SK-N-SH (cell line): ENCODE measurements at regions not wholly inside any gene's neighbourhood (a gene's known extent, or its start where the extent isn't known, plus 50 kb on each side); places are given as distances from the start of the nearest gene placed in this dataset.

Experiments
- CTCF ChIA-PET: fragments of 300-600, 350-600 bp; formaldehyde crosslinking; extraction: SDS; loops from one replicate; lab custom pipeline; 2021; lab: Yijun Ruan, JAX
- POLR2A ChIA-PET: fragments of 350-600 bp; sonication (Branson Sonifier 250); formaldehyde crosslinking; extraction: SDS; loops from one replicate; lab custom pipeline; 2020; ENCODE audit warnings: antibody characterized with exemption, inconsistent platforms; lab: Yijun Ruan, JAX
- DNase-seq: peaks from one replicate; pipeline ENCODE4 v3.0.0; 2012
- H2AFZ ChIP-seq: fragments of 200-600 bp; sonication (generic); 2 replicates; pipeline ENCODE4 v1.8.1; 2016; ENCODE audit warnings: antibody characterized with exemption, mild to moderate bottlenecking, low read depth
- H3F3A ChIP-seq: fragments of 200-600 bp; sonication (generic); replicated peaks from 2 replicates; pipeline ENCODE3; 2016; ENCODE audit warnings: antibody characterized with exemption, mild to moderate bottlenecking; ENCODE audit not compliant: insufficient read depth
- H3K27ac ChIP-seq, 2 experiments: fragments of 200-500 bp in 1 of 2; fragments of 200-600 bp in 1 of 2; sonication (Bioruptor generic) in 1 of 2; sonication (generic), shearing (Covaris generic) in 1 of 2; 2 replicates each; pipeline versions ENCODE4 v1.5.1 to v1.6.1; 2014 to 2016; ENCODE audit warnings: low read depth in 2 of 2, inconsistent platforms in 1 of 2, low read length in 1 of 2, mild to moderate bottlenecking in 1 of 2, mixed read lengths in 1 of 2
- H3K27me3 ChIP-seq: fragments of 200-600 bp; sonication (generic), shearing (Covaris generic); 2 replicates; pipeline ENCODE4 v1.6.1; 2016; ENCODE audit warnings: mixed run types; ENCODE audit not compliant: insufficient read depth
- H3K36me3 ChIP-seq, 2 experiments: fragments of 200-500 bp in 1 of 2; fragments of 200-600 bp in 1 of 2; sonication (Bioruptor generic) in 1 of 2; sonication (generic) in 1 of 2; replicated peaks in 1 of 2; 2 replicates each; pipeline versions ENCODE3 to v1.5.1; 2014 to 2016; ENCODE audit warnings: low read length in 1 of 2, mild to moderate bottlenecking in 1 of 2; ENCODE audit not compliant: insufficient read depth in 2 of 2, control insufficient read depth in 1 of 2
- H3K4me1 ChIP-seq, 2 experiments: fragments of 200-500 bp in 1 of 2; fragments of 200-600 bp in 1 of 2; sonication (Bioruptor generic) in 1 of 2; sonication (generic), shearing (Covaris generic) in 1 of 2; 2 replicates each; pipeline versions ENCODE4 v1.5.1 to v1.6.1; 2014 to 2016; ENCODE audit warnings: low read depth in 1 of 2, low read length in 1 of 2, mixed run types in 1 of 2; ENCODE audit not compliant: insufficient read depth in 2 of 2, control insufficient read depth in 1 of 2
- H3K4me2 ChIP-seq: fragments of 200-600 bp; sonication (generic), shearing (Covaris generic); 2 replicates; pipeline ENCODE4 v1.6.1; 2017; ENCODE audit warnings: mixed run types
- H3K4me3 ChIP-seq, 2 experiments: fragments of 200-500 bp in 1 of 2; fragments of 200-600 bp in 1 of 2; sonication (Bioruptor generic) in 1 of 2; sonication (generic), shearing (Covaris generic) in 1 of 2; 2 replicates each; pipeline versions ENCODE4 v1.5.1 to v1.8.1; 2014 to 2016; ENCODE audit warnings: low read depth in 2 of 2, inconsistent platforms in 1 of 2, low read length in 1 of 2, mild to moderate bottlenecking in 1 of 2, mixed read lengths in 1 of 2, moderate library complexity in 1 of 2
- H3K79me2 ChIP-seq: fragments of 200-600 bp; sonication (generic); 2 replicates; pipeline ENCODE4 v1.8.1; 2017; ENCODE audit warnings: mild to moderate bottlenecking; ENCODE audit not compliant: insufficient read depth
- H3K9ac ChIP-seq: fragments of 200-600 bp; sonication (generic); 2 replicates; pipeline ENCODE4 v1.6.1; 2017; ENCODE audit warnings: mixed run types
- H3K9me2 ChIP-seq: fragments of 200-600 bp; sonication (generic); 2 replicates; pipeline ENCODE4 v1.6.1; 2017; ENCODE audit warnings: mixed run types
- H3K9me3 ChIP-seq: fragments of 200-600 bp; sonication (generic); 2 replicates; pipeline ENCODE4 v1.6.1; 2017; ENCODE audit warnings: mixed run types, mild to moderate bottlenecking, moderate library complexity
- H4K20me1 ChIP-seq: fragments of 200-600 bp; sonication (generic); 2 replicates; pipeline ENCODE4 v1.6.1; 2017; ENCODE audit warnings: mild to moderate bottlenecking, mixed run types; ENCODE audit not compliant: insufficient read depth
- CTCF ChIP-seq: fragments of 200-600 bp; sonication (generic); IDR thresholded peaks from 2 replicates; pipeline ENCODE4 v1.6.1; 2017; ENCODE audit warnings: antibody characterized with exemption, mild to moderate bottlenecking, moderate library complexity
- EP300 ChIP-seq, 2 experiments: IDR thresholded peaks; 2 replicates each; pipeline versions ENCODE4 v1.4.0 to v1.6.1; 2012; ENCODE audit warnings: borderline replicate concordance in 1 of 2, low read depth in 1 of 2, low read length in 1 of 2
- EZH2phosphoT487 ChIP-seq: fragments of 200-600 bp; sonication (generic); IDR thresholded peaks from 2 replicates; pipeline ENCODE4 v1.6.1; 2017; ENCODE audit warnings: low read depth, mixed run types, mild to moderate bottlenecking, antibody characterized with exemption, moderate library complexity, borderline replicate concordance
- FOSL2 ChIP-seq: IDR thresholded peaks from 2 replicates; pipeline ENCODE4 v1.4.0; 2012; ENCODE audit warnings: low read depth, mild to moderate bottlenecking, moderate library complexity, borderline replicate concordance
- IRF3 ChIP-seq: fragments of 150-350 bp; IDR thresholded peaks from 2 replicates; pipeline ENCODE4 v1.6.1; 2016; ENCODE audit warnings: mild to moderate bottlenecking, low read depth, low read length
- MAX ChIP-seq: IDR thresholded peaks from 2 replicates; pipeline ENCODE4 v1.4.0; 2012; ENCODE audit warnings: low read depth
- NRF1 ChIP-seq: IDR thresholded peaks from 2 replicates; pipeline ENCODE4 v1.6.1; 2012; ENCODE audit warnings: low read depth, mild to moderate bottlenecking, low read length
- PBX3 ChIP-seq: IDR thresholded peaks from 2 replicates; pipeline ENCODE4; 2012
- REST ChIP-seq: IDR thresholded peaks from 2 replicates; pipeline ENCODE4 v1.6.1; 2012; ENCODE audit warnings: mild to moderate bottlenecking, low read depth, low read length, moderate library complexity
- SIN3A ChIP-seq: IDR thresholded peaks from 2 replicates; pipeline ENCODE4 v1.6.1; 2012; ENCODE audit warnings: low read depth, mild to moderate bottlenecking, low read length, moderate library complexity, borderline replicate concordance
- TEAD4 ChIP-seq: IDR thresholded peaks from 2 replicates; pipeline ENCODE4 v1.4.0; 2012; ENCODE audit warnings: mild to moderate bottlenecking, borderline replicate concordance; ENCODE audit not compliant: insufficient read depth
- USF1 ChIP-seq: IDR thresholded peaks from 2 replicates; pipeline ENCODE4 v1.4.0; 2012; ENCODE audit warnings: low read depth, borderline replicate concordance
- WGBS: methylation state at CpG from one replicate; pipeline ENCODE4 v1.1.6; 2017; ENCODE audit warnings: low lambda C conversion rate; 5-methylcytosine and 5-hydroxymethylcytosine counted together

- no peaks in the 10 kb centered on the region for H4K20me1 ChIP-seq
- DNase-seq: no peak
- no peaks in the 10 kb centered on the region for H3K9me3 ChIP-seq
- WGBS: 90% methylated on average over 5 of the region's 5 CpGs
- no peaks in the 10 kb centered on the region for H3K9me2 ChIP-seq
- H3K4me3 ChIP-seq: no peak overlapping the region
- H3K4me2 ChIP-seq: no peak overlapping the region
- H3K27me3 ChIP-seq: no peaks in the 10 kb centered on the region
- H3K79me2 ChIP-seq: no peaks in the 10 kb centered on the region
- H3K27ac ChIP-seq: peak overlapping the region in 1 of 2 experiments; percentile 55; a peak in 2 of 4 replicates
- POLR2A ChIA-PET: no interaction called here
- H3F3A ChIP-seq: peaks cover 10% of the 10 kb centered on the region
- peaks cover 0 to 24% of the 10 kb centered on the region in 2 experiments; a peak in 2 of 4 replicates for H3K4me1 ChIP-seq
- H3K9ac ChIP-seq: no peak overlapping the region
- CTCF ChIA-PET: no interaction called here
- no peaks in the 10 kb centered on the region for H3K36me3 ChIP-seq
- no peak for TF ChIP-seq EP300 (IDR thresholded peaks at IDR 0.05; ENCODE audit: borderline replicate concordance in 1 of 2, low read depth in 1 of 2, low read length in 1 of 2)
- TF ChIP-seq IRF3: no peak
- no peak for TF ChIP-seq TEAD4
- no peak for TF ChIP-seq NRF1
- TF ChIP-seq SIN3A: no peak
- no peak for TF ChIP-seq USF1
- H2AFZ ChIP-seq: no peak overlapping the region; the same call in 1 of the 2 replicates
These were observed 139.7 kb upstream of the TBL1XR1 start for GRCh38 chr3:177336873-177337450.

- TF ChIP-seq MAX (0 out of 2 replicates have a peak, but pooled peaks have one; percentile 45), EZH2phosphoT487 (no peak), REST (no peak), CTCF (no peak), FOSL2 (0 out of 2 replicates have a peak, but pooled peaks have one; percentile 14), PBX3 (peak; percentile 60)
- DNase-seq: no peak
- peaks cover 7% of the 10 kb centered on the region for H3F3A ChIP-seq
- peaks cover 0 to 24% of the 10 kb centered on the region in 2 experiments; a peak in 2 of 4 replicates for H3K4me1 ChIP-seq
- H3K79me2 ChIP-seq: no peaks in the 10 kb centered on the region
- H3K36me3 ChIP-seq: no peaks in the 10 kb centered on the region
- ChIA-PET CTCF (no interaction called here), POLR2A (no interaction called here)
- H4K20me1 ChIP-seq: no peaks in the 10 kb centered on the region
- no peaks in the 10 kb centered on the region for H3K9me3 ChIP-seq
- no peak overlapping the region; the same call in 1 of the 2 replicates for H2AFZ ChIP-seq
- no peaks in the 10 kb centered on the region for H3K9me2 ChIP-seq
- H3K27ac ChIP-seq: peak overlapping the region in 1 of 2 experiments; percentile 55; a peak in 2 of 4 replicates
- no peaks in the 10 kb centered on the region for H3K27me3 ChIP-seq
- H3K4me2 ChIP-seq: no peak overlapping the region
- no peak overlapping the region for H3K4me3 ChIP-seq
- no peak overlapping the region; the same call in 1 of the 2 replicates for H3K9ac ChIP-seq
- 89% methylated on average over 9 of the region's 9 CpGs for WGBS
These were observed 140.5 kb upstream of the TBL1XR1 start for GRCh38 chr3:177337541-177338331.
